ENCODE measurements at regions not wholly inside any gene's neighbourhood (a gene's known extent, or its start where the extent isn't known, plus 50 kb on each side); places are given as distances from the start of the nearest gene placed in this dataset.

DNA sequence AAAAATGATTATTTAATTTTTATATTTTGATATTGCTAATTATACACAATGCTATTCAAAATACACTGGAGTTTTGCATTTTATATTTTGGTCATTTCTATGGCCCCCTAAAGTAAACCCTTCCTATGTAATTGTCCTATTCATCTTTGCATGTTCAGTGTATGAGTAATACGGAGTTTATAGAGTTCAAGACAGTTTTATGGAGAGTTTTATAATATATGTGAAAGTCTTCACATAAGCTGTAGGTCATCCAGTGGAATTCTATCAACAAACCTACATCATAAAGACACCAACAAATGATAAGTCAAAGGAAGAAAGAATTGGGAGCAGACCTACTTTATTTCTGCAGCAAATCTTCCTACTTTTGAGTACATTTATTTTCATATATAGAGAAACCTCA is 1200.4 kb upstream of the EPHA6 start:
- H3K27me3 ChIP-seq (ENCODE audit: control insufficient read depth, extremely low read depth, insufficient read depth, low read length): no peaks in the 10 kb centered on the region
- H3K79me2 ChIP-seq (ENCODE audit: control insufficient read depth, insufficient read depth, low read length): no peaks in the 10 kb centered on the region
- DNase-seq (ENCODE audit: low read depth, low spot score): no peak
- H3K4me2 ChIP-seq (ENCODE audit: control insufficient read depth, extremely low read depth, insufficient read depth, low read depth, low read length): no peak overlapping the region
- dilution Hi-C loops (cut with MboI; ENCODE audit: extremely low pct_ligation_motif_present, low sequenced_read_pairs): no loop called here
- H3K9me3 ChIP-seq (ENCODE audit: control insufficient read depth, low read depth, low read length): no peaks in the 10 kb centered on the region
- no peaks in the 10 kb centered on the region for H3K36me3 ChIP-seq (ENCODE audit: control insufficient read depth in 2 of 2, extremely low read depth in 1 of 2, insufficient read depth in 2 of 2, low read length in 2 of 2)
- H3K9ac ChIP-seq (ENCODE audit: control insufficient read depth, extremely low read depth, insufficient read depth, low read length): no peak overlapping the region
- TF ChIP-seq EZH2 (IDR thresholded peaks at IDR 0.05; ENCODE audit: low read length): no peak
- TF ChIP-seq, protein P1, sequence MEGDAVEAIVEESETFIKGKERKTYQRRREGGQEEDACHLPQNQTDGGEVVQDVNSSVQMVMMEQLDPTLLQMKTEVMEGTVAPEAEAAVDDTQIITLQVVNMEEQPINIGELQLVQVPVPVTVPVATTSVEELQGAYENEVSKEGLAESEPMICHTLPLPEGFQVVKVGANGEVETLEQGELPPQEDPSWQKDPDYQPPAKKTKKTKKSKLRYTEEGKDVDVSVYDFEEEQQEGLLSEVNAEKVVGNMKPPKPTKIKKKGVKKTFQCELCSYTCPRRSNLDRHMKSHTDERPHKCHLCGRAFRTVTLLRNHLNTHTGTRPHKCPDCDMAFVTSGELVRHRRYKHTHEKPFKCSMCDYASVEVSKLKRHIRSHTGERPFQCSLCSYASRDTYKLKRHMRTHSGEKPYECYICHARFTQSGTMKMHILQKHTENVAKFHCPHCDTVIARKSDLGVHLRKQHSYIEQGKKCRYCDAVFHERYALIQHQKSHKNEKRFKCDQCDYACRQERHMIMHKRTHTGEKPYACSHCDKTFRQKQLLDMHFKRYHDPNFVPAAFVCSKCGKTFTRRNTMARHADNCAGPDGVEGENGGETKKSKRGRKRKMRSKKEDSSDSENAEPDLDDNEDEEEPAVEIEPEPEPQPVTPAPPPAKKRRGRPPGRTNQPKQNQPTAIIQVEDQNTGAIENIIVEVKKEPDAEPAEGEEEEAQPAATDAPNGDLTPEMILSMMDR (optimal IDR thresholded peaks at IDR 0.05 in 1 of 3, IDR thresholded peaks at IDR 0.05 in 1 of 3, conservative IDR thresholded peaks at IDR 0.05 in 1 of 3; ENCODE audit: extremely low read depth in 1 of 3, insufficient read depth in 2 of 3, low read length in 3 of 3): no peak
- FAIRE-seq: no peak
- H3K9me1 ChIP-seq (ENCODE audit: control insufficient read depth, extremely low read depth, insufficient read depth, low read length): no peaks in the 10 kb centered on the region
- H3K27ac ChIP-seq (ENCODE audit: control insufficient read depth, insufficient read depth, low read length): no peak overlapping the region
- H3K4me1 ChIP-seq (ENCODE audit: control insufficient read depth, extremely low read depth, insufficient read depth, low read length): no peaks in the 10 kb centered on the region
- no peak overlapping the region for H3K4me3 ChIP-seq (ENCODE audit: control insufficient read depth in 2 of 3, extremely low read depth in 1 of 3, insufficient read depth in 2 of 3, low read depth in 1 of 3, low read length in 3 of 3)
- H4K20me1 ChIP-seq (ENCODE audit: control insufficient read depth, extremely low read depth, insufficient read depth, low read length): no peaks in the 10 kb centered on the region
- H2AFZ ChIP-seq (ENCODE audit: control insufficient read depth, low read length): no peak overlapping the region

DNA sequence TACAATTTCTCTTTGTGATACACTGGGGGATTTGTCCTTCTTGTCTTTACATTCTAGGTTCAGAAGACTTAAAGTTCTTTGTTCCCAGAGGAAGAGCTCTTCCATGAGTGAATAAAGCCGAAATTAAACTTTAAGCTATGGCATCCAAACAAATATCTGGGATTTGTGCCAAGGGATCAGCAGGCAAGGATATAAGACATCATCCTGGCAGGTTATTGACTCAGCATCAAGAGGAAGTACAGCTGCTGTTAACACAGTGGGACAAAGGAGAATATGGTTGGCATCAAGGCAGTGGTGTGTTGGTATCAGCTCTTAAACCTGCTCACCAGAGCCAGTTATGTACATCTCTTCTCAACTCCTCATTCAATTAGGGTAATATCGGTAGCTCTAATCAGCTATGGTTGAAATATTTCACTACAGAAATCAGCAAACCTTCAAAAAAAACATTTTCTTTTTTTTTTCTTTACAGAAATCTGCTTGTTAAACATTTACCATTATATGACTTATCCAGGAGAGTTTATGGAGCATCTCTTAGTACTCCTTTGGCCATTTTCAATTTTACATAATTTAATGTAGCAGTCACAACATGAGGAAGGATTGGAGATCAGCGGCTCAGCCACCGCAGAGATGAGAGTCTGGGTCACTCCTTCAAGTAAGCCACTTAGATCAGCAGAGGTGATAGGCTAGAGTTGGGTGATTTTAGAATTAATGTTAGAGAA is 1198.6 kb upstream of the EPHA6 start:
- Histone ChIP-seq H4K20me1 (ENCODE audit: control insufficient read depth, extremely low read depth, insufficient read depth, low read length) (no peaks in the 10 kb centered on the region), H3K4me1 (ENCODE audit: control insufficient read depth, extremely low read depth, insufficient read depth, low read length) (no peaks in the 10 kb centered on the region), H3K4me2 (ENCODE audit: control insufficient read depth, extremely low read depth, insufficient read depth, low read depth, low read length) (no peak overlapping the region), H3K36me3 (ENCODE audit: control insufficient read depth in 2 of 2, extremely low read depth in 1 of 2, insufficient read depth in 2 of 2, low read length in 2 of 2) (no peaks in the 10 kb centered on the region), H2AFZ (ENCODE audit: control insufficient read depth, low read length) (no peak overlapping the region), H3K4me3 (ENCODE audit: control insufficient read depth in 2 of 3, extremely low read depth in 1 of 3, insufficient read depth in 2 of 3, low read depth in 1 of 3, low read length in 3 of 3) (no peak overlapping the region), H3K9me3 (ENCODE audit: control insufficient read depth, low read depth, low read length) (no peaks in the 10 kb centered on the region), H3K27ac (ENCODE audit: control insufficient read depth, insufficient read depth, low read length) (no peak overlapping the region), H3K27me3 (ENCODE audit: control insufficient read depth, extremely low read depth, insufficient read depth, low read length) (no peaks in the 10 kb centered on the region), H3K9me1 (ENCODE audit: control insufficient read depth, extremely low read depth, insufficient read depth, low read length) (no peaks in the 10 kb centered on the region), H3K79me2 (ENCODE audit: control insufficient read depth, insufficient read depth, low read length) (no peaks in the 10 kb centered on the region), H3K9ac (ENCODE audit: control insufficient read depth, extremely low read depth, insufficient read depth, low read length) (no peak overlapping the region)
- no peak for FAIRE-seq
- TF ChIP-seq EZH2 (IDR thresholded peaks at IDR 0.05; ENCODE audit: low read length): no peak
- TF ChIP-seq, protein P1 (optimal IDR thresholded peaks at IDR 0.05 in 1 of 3, IDR thresholded peaks at IDR 0.05 in 1 of 3, conservative IDR thresholded peaks at IDR 0.05 in 1 of 3; ENCODE audit: extremely low read depth in 1 of 3, insufficient read depth in 2 of 3, low read length in 3 of 3): no peak
- DNase-seq (ENCODE audit: low read depth, low spot score): no peak
- dilution Hi-C loops (cut with MboI; ENCODE audit: extremely low pct_ligation_motif_present, low sequenced_read_pairs): no loop called here

All from keratinocyte (primary cell).